ENCODE measurements at regions not wholly inside any gene's neighbourhood (a gene's known extent, or its start where the extent isn't known, plus 50 kb on each side); places are given as distances from the start of the nearest gene placed in this dataset.

DNA sequence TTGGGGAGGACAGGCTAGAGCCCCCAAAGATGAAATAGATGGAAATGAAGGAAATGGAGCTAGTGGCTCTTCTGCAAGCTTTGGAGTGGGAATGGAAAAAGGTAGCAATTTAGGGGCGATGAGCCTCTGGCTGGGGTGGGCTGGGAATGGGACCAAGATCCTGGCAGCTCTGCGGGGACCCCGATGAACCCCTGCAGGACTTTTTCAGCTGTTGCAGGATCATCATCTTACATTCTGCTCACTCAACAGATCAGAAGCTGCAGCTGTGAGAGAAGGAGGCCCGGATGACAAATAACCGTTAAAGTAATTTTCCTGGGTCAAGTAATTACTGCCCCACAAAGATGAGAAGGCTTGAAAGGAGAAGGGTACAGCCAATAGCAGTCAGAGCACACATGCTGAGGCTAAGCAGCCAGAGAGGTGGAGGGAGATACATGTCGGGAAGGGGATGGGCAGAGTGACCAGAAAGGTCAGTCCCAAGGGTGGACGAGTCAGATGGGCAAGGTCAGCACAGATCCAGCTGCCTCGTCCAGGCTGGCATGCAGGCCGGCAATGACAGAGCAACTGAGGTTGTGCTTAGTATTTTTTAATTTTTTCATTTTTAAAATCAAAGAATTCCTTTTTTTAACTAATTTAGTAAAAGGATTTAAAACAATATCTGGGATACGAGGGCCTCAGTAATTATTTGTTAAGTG is 245.0 kb upstream of the RAB6C start:
- H3K27me3 ChIP-seq (ENCODE audit: insufficient read depth, low read length): no peaks in the 10 kb centered on the region

DNA sequence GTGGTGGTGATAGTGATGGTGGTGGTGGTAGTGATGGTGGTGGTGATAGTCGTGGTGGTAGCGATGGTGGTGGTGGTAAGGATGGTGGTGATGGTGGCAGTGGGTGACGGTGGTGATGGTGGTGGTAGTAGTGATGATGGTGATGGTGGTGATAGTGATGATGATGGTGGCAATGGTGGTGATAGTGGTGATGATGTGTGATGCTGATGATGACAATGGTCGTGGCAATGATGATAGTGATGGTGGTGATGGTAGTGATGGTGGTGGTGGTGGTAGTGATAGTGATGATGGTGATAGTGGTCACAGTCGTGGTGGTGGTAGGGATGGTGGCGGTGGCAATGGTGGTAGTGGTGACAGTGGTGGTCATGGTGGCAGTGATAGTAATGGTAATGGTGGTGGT is 243.9 kb upstream of the RAB6C start:
- H3K27me3 ChIP-seq (ENCODE audit: insufficient read depth, low read length): no peaks in the 10 kb centered on the region
- no peak overlapping the region for H2AFZ ChIP-seq (ENCODE audit: low read depth, low read length)
- H3K9me3 ChIP-seq (ENCODE audit: low read length): no peaks in the 10 kb centered on the region
- peaks cover 10% of the 10 kb centered on the region for H3K4me1 ChIP-seq (ENCODE audit: insufficient read depth, low read length)
- H3K4me3 ChIP-seq (ENCODE audit: low read length): no peak overlapping the region
- H3K36me3 ChIP-seq (ENCODE audit: insufficient read depth, low read length): no peaks in the 10 kb centered on the region

More for the DNA sequence above, 245.0 kb upstream of the RAB6C start:
- Histone ChIP-seq H3K4me3 (ENCODE audit: low read length) (no peak overlapping the region), H3K9me3 (ENCODE audit: low read length) (no peaks in the 10 kb centered on the region), H2AFZ (ENCODE audit: low read depth, low read length) (no peak overlapping the region), H3K36me3 (ENCODE audit: insufficient read depth, low read length) (no peaks in the 10 kb centered on the region), H3K4me1 (ENCODE audit: insufficient read depth, low read length) (peaks cover 10% of the 10 kb centered on the region)

DNA sequence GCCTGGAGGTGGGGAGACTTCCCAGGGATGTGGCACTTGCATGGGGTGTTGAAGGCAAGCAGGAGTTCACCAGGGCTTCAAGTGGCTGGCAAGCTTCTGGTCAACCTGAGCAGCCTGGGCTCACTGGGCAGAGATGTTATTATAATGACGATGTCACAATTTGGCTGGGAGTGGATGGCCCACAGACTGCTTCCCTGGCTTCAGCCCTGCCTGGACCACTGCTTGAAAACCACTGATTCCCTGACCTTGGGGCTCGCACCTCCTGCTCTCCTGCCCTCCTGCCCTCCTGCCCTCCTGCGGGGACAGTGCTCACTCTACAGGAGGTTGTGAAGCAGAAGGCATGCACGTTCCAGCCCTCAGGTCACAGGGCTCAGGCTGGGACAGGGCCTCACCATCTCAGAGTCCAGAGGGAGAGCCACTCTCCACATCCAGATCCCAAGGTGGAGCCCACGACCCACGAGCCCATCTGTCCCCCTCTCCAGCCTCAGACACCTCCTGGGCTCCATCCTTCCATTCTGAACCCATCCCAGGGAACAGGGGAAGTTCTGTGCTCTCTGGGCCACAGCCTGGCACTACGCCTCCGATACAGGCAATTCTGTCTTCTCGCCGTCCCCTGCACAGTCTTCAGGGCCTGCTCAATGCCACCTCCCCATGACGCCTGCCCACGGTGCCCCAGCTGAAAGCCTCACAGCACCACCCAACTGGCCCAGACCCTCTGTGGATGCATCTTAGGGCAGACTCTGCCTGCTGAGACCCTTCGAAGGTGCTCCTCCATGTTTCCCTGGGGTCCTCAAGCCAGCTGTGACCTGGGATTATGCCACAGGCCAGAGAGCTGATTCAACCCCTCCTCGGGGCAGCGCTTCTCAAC is 241.6 kb upstream of the RAB6C start:
- no peaks in the 10 kb centered on the region for H3K27me3 ChIP-seq (ENCODE audit: insufficient read depth, low read length)
- H3K4me3 ChIP-seq (ENCODE audit: low read length): no peak overlapping the region
- no peaks in the 10 kb centered on the region for H3K9me3 ChIP-seq (ENCODE audit: low read length)
- no peak overlapping the region for H2AFZ ChIP-seq (ENCODE audit: low read depth, low read length)
- no peaks in the 10 kb centered on the region for H3K36me3 ChIP-seq (ENCODE audit: insufficient read depth, low read length)
- peaks cover 5% of the 10 kb centered on the region for H3K4me1 ChIP-seq (ENCODE audit: insufficient read depth, low read length)

DNA sequence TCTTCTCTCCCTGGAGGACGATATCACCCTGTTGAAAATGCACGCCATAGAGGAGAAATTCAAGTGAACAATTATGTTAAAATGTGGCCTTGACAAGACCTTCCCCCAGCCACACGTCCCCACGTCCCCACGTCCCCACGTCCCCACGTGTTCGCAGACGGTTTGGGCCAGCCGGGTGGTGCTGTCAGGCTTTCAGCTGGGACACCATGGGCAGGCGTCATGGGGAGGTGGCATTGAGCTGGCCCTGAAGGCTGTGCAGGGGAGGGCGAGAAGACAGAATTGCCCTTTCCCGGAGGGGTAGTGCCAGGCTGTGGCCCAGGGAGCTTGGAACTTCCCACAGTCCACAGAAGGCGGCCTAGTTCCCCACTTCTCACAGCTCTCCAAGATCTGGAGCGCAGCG is 240.7 kb upstream of the RAB6C start:
- Histone ChIP-seq H2AFZ (ENCODE audit: low read depth, low read length) (no peak overlapping the region), H3K4me1 (ENCODE audit: insufficient read depth, low read length) (peaks cover 3% of the 10 kb centered on the region), H3K4me3 (ENCODE audit: low read length) (no peak overlapping the region), H3K36me3 (ENCODE audit: insufficient read depth, low read length) (no peaks in the 10 kb centered on the region), H3K27me3 (ENCODE audit: insufficient read depth, low read length) (no peaks in the 10 kb centered on the region), H3K9me3 (ENCODE audit: low read length) (no peaks in the 10 kb centered on the region)

DNA sequence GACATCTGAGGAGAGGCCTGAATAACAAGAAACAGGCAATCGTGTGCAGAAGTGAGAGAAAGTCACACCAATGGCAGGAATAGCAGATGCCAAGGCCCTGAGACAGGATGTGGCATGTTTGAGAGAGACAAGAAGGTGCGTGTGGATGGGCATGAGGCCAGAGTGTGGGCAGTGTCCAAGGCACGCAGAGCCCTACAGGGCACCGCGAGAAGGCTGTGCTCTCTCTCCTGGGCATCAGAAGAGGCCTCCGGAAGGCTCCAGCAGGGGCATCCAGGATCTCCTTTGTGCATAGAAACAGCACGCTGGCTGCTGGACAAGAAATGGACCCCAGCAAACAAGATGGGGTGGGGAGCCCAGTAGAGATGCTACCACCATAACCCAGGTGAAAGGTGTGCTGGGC is 239.0 kb upstream of the RAB6C start:
- Histone ChIP-seq H3K4me3 (ENCODE audit: low read length) (no peak overlapping the region), H3K27me3 (ENCODE audit: insufficient read depth, low read length) (no peaks in the 10 kb centered on the region), H3K9me3 (ENCODE audit: low read length) (no peaks in the 10 kb centered on the region), H3K36me3 (ENCODE audit: insufficient read depth, low read length) (no peaks in the 10 kb centered on the region), H2AFZ (ENCODE audit: low read depth, low read length) (no peak overlapping the region), H3K4me1 (ENCODE audit: insufficient read depth, low read length) (no peaks in the 10 kb centered on the region)

DNA sequence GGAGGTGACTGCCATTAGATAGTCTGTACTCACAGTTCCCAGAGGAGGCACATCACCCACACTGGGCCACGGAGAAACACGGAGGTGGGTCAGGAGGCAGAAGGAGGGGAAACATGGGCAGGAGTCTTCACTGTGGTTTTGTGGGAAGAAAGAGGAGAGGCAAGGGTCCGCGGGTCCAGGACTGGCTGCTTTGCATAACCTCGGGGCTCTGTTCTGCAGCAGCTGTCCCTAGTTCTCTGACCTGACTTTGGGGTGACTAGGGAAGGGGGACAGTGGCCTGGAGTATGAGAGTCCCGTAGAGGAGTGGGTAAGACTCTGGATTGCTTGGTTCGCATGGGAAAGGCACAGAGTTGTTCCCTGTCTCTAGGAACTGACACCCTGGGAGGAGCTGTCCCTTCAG is 238.3 kb upstream of the RAB6C start:
- no peak overlapping the region for H3K4me3 ChIP-seq (ENCODE audit: low read length)
- no peaks in the 10 kb centered on the region for H3K4me1 ChIP-seq (ENCODE audit: insufficient read depth, low read length)
- H3K27me3 ChIP-seq (ENCODE audit: insufficient read depth, low read length): no peaks in the 10 kb centered on the region
- no peaks in the 10 kb centered on the region for H3K36me3 ChIP-seq (ENCODE audit: insufficient read depth, low read length)
- H2AFZ ChIP-seq (ENCODE audit: low read depth, low read length): no peak overlapping the region
- no peaks in the 10 kb centered on the region for H3K9me3 ChIP-seq (ENCODE audit: low read length)

DNA sequence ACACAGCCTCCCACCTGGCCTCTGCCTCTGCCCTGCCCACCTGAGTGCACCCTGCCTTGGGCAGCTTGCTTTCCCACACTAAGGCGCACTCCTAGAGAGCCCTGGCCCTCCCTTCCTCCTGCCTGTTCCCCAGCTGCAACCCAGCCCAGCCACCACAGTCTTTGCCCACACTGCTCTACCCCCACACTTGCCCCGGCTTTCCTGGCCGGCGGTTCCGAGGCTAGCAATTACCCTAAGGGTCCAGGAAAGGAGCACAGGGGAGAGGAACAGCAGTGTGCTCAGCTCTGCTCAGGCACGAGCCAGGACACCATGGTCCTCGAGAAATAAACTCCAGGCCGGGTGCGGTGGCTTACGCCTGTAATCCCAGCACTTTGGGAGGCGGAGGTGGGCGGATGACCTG is 237.8 kb upstream of the RAB6C start:
- H3K36me3 ChIP-seq (ENCODE audit: insufficient read depth, low read length): no peaks in the 10 kb centered on the region
- H3K9me3 ChIP-seq (ENCODE audit: low read length): no peaks in the 10 kb centered on the region
- H3K4me1 ChIP-seq (ENCODE audit: insufficient read depth, low read length): no peaks in the 10 kb centered on the region
- H3K4me3 ChIP-seq (ENCODE audit: low read length): no peak overlapping the region
- no peak overlapping the region for H2AFZ ChIP-seq (ENCODE audit: low read depth, low read length)
- H3K27me3 ChIP-seq (ENCODE audit: insufficient read depth, low read length): no peaks in the 10 kb centered on the region

DNA sequence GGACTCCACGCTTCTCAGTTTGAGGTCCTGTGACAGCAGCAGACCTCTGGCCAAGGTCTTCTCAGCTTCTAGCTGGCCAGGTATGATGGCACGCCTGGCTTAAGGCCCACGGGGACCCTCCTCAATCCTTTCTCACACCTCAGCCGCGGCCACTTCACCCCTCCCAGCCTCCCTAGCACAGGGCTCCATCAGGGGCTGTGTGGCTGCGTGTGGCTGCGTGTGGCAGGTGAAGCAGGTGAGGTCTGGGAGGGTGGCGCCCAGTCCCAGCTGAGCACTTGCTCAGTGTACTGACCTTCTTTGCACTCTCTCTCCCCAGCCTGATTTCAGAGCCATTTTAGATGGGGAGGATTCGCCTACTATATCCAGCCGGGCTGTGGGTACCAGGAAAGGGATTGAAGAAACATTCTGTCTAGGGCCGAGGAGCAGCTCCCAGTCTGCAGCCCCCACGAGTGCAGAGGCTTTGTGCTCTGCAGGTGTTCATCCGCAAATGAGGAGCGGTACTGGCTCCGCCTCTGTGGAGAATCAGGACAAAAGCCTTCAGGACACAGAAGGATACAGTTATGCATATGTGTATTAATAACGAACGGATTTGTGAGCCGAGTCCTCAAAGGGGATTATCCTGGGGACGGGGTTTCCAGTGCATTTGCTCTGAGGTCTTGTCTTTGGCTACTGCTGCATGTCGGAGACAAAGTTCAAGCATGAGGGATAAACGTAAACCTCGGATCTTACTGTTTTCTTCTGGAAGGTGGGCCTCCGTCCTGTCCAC is 236.9 kb upstream of the RAB6C start:
- H3K27me3 ChIP-seq (ENCODE audit: insufficient read depth, low read length): no peaks in the 10 kb centered on the region
- H2AFZ ChIP-seq (ENCODE audit: low read depth, low read length): no peak overlapping the region
- H3K4me3 ChIP-seq (ENCODE audit: low read length): no peak overlapping the region
- no peaks in the 10 kb centered on the region for H3K36me3 ChIP-seq (ENCODE audit: insufficient read depth, low read length)
- H3K9me3 ChIP-seq (ENCODE audit: low read length): no peaks in the 10 kb centered on the region
- H3K4me1 ChIP-seq (ENCODE audit: insufficient read depth, low read length): no peaks in the 10 kb centered on the region

DNA sequence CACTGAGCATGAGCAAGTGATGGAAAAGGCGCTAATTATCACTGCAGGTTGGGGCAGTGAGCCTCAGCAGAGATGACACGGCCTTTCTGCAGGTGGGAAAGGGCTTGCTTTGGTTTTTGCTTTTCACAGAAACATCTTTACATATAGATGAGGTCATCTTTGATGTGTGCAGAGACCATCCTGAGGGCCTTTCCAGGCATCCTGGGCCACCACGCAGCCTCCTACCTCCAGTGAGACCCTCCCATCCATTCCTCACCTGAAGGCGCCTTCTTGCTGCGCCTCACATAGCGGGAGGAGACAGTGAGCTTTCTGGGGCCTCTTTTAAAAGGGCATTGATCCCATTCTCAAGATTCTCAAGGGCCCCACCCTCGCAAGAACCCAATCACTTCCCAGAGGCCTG is 235.3 kb upstream of the RAB6C start:
- H3K9me3 ChIP-seq (ENCODE audit: low read length): no peaks in the 10 kb centered on the region
- H3K36me3 ChIP-seq (ENCODE audit: insufficient read depth, low read length): no peaks in the 10 kb centered on the region
- H3K4me1 ChIP-seq (ENCODE audit: insufficient read depth, low read length): no peaks in the 10 kb centered on the region
- no peak overlapping the region for H2AFZ ChIP-seq (ENCODE audit: low read depth, low read length)
- no peak overlapping the region for H3K4me3 ChIP-seq (ENCODE audit: low read length)
- H3K27me3 ChIP-seq (ENCODE audit: insufficient read depth, low read length): no peaks in the 10 kb centered on the region

DNA sequence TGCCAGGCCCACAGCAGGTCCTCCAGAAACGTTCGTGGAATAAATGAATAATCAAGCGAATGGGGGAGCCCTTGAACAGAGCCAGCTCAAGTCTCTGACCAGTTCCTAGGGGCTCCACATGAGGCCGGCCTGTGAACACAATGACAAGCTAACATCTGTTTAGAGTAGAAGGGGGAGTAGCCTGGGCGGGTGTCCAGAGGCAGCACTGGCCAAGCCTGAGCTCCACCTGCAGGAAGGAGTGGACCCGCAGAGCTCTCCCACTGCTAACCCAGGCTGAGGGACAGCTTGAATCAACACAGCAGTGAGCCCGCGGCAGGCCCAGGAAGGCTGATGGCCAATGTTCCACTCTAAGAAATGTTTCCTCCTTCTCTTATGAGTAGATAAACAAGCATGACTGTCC is 234.8 kb upstream of the RAB6C start:
- Histone ChIP-seq H3K4me1 (ENCODE audit: insufficient read depth, low read length) (no peaks in the 10 kb centered on the region), H3K4me3 (ENCODE audit: low read length) (no peak overlapping the region), H3K36me3 (ENCODE audit: insufficient read depth, low read length) (no peaks in the 10 kb centered on the region), H3K9me3 (ENCODE audit: low read length) (no peaks in the 10 kb centered on the region), H2AFZ (ENCODE audit: low read depth, low read length) (no peak overlapping the region), H3K27me3 (ENCODE audit: insufficient read depth, low read length) (no peaks in the 10 kb centered on the region)

DNA sequence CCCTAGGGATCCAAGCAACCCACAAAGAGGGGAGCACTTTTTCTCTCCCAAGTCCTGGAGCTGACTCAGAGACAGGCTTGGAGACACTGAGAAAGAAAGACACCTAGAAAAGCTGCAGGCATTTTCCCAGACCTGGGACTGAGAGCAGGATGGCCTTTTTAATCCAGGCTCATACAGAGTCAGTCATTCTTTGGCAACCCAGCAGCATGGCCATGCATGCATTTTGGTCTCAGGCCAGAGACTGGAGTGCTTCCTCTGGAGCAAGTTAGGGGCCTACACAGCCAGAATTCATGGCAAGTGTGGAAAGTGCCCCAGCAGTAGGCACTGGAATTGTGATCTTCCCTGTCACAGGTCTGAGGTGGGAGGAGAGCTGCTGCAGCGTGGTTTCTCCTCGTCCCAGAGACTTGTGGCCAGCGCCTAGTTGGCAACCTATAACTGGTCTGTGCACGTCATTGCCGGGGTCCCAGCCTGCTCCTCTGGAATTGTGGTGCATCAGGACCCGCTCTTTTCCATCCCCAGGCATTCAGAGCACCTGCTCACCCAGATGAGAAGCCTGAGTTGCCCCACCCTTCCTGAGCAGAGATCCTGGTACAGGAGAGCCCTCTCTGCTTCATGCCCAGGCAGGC is 231.9 kb upstream of the RAB6C start:
- H3K4me3 ChIP-seq (ENCODE audit: low read length): no peak overlapping the region
- H3K4me1 ChIP-seq (ENCODE audit: insufficient read depth, low read length): no peaks in the 10 kb centered on the region
- H2AFZ ChIP-seq (ENCODE audit: low read depth, low read length): no peak overlapping the region
- H3K27me3 ChIP-seq (ENCODE audit: insufficient read depth, low read length): no peaks in the 10 kb centered on the region
- no peaks in the 10 kb centered on the region for H3K9me3 ChIP-seq (ENCODE audit: low read length)
- H3K36me3 ChIP-seq (ENCODE audit: insufficient read depth, low read length): no peaks in the 10 kb centered on the region

DNA sequence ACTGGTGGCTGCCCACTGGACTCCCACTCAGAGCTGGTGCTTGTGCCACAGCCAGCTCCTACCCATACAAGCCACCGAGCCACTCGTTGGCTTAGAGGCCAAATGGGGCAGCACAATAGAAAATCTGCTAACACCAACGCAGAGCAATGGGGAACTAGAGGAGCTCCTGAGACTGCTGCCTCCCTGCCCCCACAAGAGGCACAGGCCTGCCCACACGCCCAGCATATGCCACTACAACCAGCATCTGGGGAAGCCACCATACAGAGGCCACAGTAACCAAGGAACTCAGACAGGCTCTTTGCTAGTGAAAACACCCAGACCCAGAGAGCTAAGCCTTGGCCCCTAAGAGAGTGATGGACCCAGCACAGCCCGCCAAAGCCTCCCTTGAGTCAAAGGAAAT is 231.2 kb upstream of the RAB6C start:
- H3K9me3 ChIP-seq (ENCODE audit: low read length): no peaks in the 10 kb centered on the region
- H3K27me3 ChIP-seq (ENCODE audit: insufficient read depth, low read length): no peaks in the 10 kb centered on the region
- H3K4me1 ChIP-seq (ENCODE audit: insufficient read depth, low read length): no peaks in the 10 kb centered on the region
- no peaks in the 10 kb centered on the region for H3K36me3 ChIP-seq (ENCODE audit: insufficient read depth, low read length)
- H3K4me3 ChIP-seq (ENCODE audit: low read length): no peak overlapping the region
- no peak overlapping the region for H2AFZ ChIP-seq (ENCODE audit: low read depth, low read length)

DNA sequence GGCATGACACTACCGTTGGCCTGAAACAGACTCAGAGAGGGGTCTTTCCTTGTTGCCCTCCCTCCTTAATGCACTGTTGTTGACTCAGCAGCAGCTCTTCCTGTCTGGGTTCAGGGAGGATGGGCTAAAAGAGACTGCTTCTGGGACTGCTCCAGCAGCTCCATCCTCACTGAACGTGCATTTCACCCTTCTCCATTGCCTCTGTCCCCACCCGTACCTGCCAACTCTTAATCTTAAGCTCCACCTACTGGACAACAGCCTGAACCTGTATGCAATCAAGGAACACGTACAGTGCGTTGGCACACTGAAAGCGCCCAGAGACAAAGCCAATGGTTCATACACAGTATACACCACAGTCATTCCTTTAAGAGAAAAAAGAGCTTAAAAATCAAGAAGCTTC is 230.8 kb upstream of the RAB6C start:
- Histone ChIP-seq H3K4me3 (ENCODE audit: low read length) (no peak overlapping the region), H3K27me3 (ENCODE audit: insufficient read depth, low read length) (no peaks in the 10 kb centered on the region), H3K9me3 (ENCODE audit: low read length) (no peaks in the 10 kb centered on the region), H3K4me1 (ENCODE audit: insufficient read depth, low read length) (no peaks in the 10 kb centered on the region), H2AFZ (ENCODE audit: low read depth, low read length) (no peak overlapping the region), H3K36me3 (ENCODE audit: insufficient read depth, low read length) (no peaks in the 10 kb centered on the region)
